Loucy (cell line): ENCODE measurements at regions not wholly inside any gene's neighbourhood (a gene's known extent, or its start where the extent isn't known, plus 50 kb on each side); places are given as distances from the start of the nearest gene placed in this dataset.

Experiments used
- H2AFZ ChIP-seq: fragments of 200-600 bp; sonication (generic); 2 replicates; pipeline ENCODE4 v1.6.0; 2016; ENCODE audit warnings: antibody characterized with exemption, mild to moderate bottlenecking, low read length, moderate library complexity
- H3F3A ChIP-seq: fragments of 200-600 bp; 2 replicates; pipeline ENCODE4 v1.6.0; 2016; ENCODE audit warnings: antibody characterized with exemption, low read depth, mild to moderate bottlenecking
- H3K27me3 ChIP-seq: fragments of 200-600 bp; sonication (generic); 2 replicates; pipeline ENCODE4 v1.6.1; 2014; ENCODE audit warnings: low read length, mild to moderate bottlenecking; ENCODE audit not compliant: insufficient read depth, poor library complexity, severe bottlenecking
- H3K36me3 ChIP-seq: fragments of 200-600 bp; sonication (generic); 2 replicates; pipeline ENCODE4 v1.6.1; 2016; ENCODE audit warnings: low read length; ENCODE audit not compliant: insufficient read depth
- H3K4me1 ChIP-seq: fragments of 200-600 bp; sonication (generic); 2 replicates; pipeline ENCODE4 v1.5.1; 2014; ENCODE audit warnings: low read length, mild to moderate bottlenecking; ENCODE audit not compliant: insufficient read depth, poor library complexity, severe bottlenecking
- H3K4me2 ChIP-seq: fragments of 200-600 bp; sonication (generic); 2 replicates; pipeline ENCODE4 v1.6.0; 2014; ENCODE audit warnings: antibody characterized with exemption, low read length, low read depth, mild to moderate bottlenecking; ENCODE audit not compliant: poor library complexity, severe bottlenecking
- H3K4me3 ChIP-seq: fragments of 200-600 bp; sonication (generic); 2 replicates; pipeline ENCODE4 v1.5.1; 2014; ENCODE audit warnings: low read length, mild to moderate bottlenecking, mixed read lengths; ENCODE audit not compliant: poor library complexity, severe bottlenecking
- H3K79me2 ChIP-seq: fragments of 200-600 bp; sonication (generic); 2 replicates; pipeline ENCODE4 v1.6.1; 2014; ENCODE audit warnings: low read length; ENCODE audit not compliant: insufficient read depth
- H3K9ac ChIP-seq: fragments of 200-600 bp; sonication (generic); 2 replicates; pipeline ENCODE4 v1.6.0; 2014; ENCODE audit warnings: mild to moderate bottlenecking, low read depth, low read length, moderate library complexity; ENCODE audit not compliant: poor library complexity, severe bottlenecking
- H3K9me2 ChIP-seq: fragments of 200-600 bp; sonication (generic); replicated peaks from 2 replicates; pipeline ENCODE4 v1.6.1; 2016; ENCODE audit warnings: low read depth, low read length, mixed read lengths
- H3K9me3 ChIP-seq: fragments of 200-600 bp; sonication (generic); 2 replicates; pipeline ENCODE4 v1.6.1; 2014; ENCODE audit warnings: mild to moderate bottlenecking, antibody characterized with exemption, low read length, low read depth; ENCODE audit not compliant: insufficient read depth
- H4K20me1 ChIP-seq: fragments of 200-600 bp; sonication (generic); 2 replicates; pipeline ENCODE4 v1.6.0; 2014; ENCODE audit warnings: antibody characterized with exemption, low read length, mild to moderate bottlenecking; ENCODE audit not compliant: insufficient read depth, poor library complexity, severe bottlenecking
- EZH2phosphoT487 ChIP-seq: fragments of 200-600 bp; IDR thresholded peaks from 2 replicates; pipeline ENCODE4 v1.6.1; 2018; ENCODE audit warnings: antibody characterized with exemption, mild to moderate bottlenecking, moderate library complexity, borderline replicate concordance
- TF ChIP-seq, protein P1 (sequence below): fragments of 200-600 bp; sonication (generic); conservative IDR thresholded peaks from 2 replicates; pipeline ENCODE4 v1.5.1; 2014; ENCODE audit warnings: mild to moderate bottlenecking, antibody characterized with exemption, low read length

DNA sequence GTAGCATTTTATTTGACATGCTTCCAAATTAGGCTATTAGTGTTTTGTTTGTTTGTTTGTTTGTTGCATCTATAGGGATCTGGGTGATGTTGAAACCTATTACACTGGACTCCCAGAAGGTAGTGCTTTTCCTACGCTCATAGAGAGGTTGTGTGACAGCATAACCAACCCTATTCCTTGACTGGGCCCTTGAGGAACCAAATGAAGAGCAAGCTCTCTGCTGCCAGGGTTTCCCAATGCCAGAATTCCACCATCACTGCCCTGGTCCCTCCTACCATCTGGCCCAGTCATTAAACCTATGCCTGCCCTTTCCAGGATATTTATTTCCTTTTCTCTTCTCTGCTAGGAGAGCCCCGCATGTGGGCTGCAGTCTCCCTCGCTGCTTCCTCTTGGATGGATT is 210.6 kb downstream of the IRS2 start:
- H3K4me3 ChIP-seq: no peak overlapping the region
- H3K4me2 ChIP-seq: no peak overlapping the region
- no peak for TF ChIP-seq EZH2phosphoT487
- TF ChIP-seq, protein P1, sequence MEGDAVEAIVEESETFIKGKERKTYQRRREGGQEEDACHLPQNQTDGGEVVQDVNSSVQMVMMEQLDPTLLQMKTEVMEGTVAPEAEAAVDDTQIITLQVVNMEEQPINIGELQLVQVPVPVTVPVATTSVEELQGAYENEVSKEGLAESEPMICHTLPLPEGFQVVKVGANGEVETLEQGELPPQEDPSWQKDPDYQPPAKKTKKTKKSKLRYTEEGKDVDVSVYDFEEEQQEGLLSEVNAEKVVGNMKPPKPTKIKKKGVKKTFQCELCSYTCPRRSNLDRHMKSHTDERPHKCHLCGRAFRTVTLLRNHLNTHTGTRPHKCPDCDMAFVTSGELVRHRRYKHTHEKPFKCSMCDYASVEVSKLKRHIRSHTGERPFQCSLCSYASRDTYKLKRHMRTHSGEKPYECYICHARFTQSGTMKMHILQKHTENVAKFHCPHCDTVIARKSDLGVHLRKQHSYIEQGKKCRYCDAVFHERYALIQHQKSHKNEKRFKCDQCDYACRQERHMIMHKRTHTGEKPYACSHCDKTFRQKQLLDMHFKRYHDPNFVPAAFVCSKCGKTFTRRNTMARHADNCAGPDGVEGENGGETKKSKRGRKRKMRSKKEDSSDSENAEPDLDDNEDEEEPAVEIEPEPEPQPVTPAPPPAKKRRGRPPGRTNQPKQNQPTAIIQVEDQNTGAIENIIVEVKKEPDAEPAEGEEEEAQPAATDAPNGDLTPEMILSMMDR: no peak
- no peak overlapping the region for H2AFZ ChIP-seq
- no peaks in the 10 kb centered on the region for H3K4me1 ChIP-seq
- no peaks in the 10 kb centered on the region for H3K9me3 ChIP-seq
- H3K9me2 ChIP-seq: no peaks in the 10 kb centered on the region
- no peaks in the 10 kb centered on the region for H4K20me1 ChIP-seq
- no peaks in the 10 kb centered on the region for H3K36me3 ChIP-seq
- H3K9ac ChIP-seq: no peak overlapping the region
- H3K27me3 ChIP-seq: no peaks in the 10 kb centered on the region
- H3K79me2 ChIP-seq: no peaks in the 10 kb centered on the region
- no peaks in the 10 kb centered on the region for H3F3A ChIP-seq

DNA sequence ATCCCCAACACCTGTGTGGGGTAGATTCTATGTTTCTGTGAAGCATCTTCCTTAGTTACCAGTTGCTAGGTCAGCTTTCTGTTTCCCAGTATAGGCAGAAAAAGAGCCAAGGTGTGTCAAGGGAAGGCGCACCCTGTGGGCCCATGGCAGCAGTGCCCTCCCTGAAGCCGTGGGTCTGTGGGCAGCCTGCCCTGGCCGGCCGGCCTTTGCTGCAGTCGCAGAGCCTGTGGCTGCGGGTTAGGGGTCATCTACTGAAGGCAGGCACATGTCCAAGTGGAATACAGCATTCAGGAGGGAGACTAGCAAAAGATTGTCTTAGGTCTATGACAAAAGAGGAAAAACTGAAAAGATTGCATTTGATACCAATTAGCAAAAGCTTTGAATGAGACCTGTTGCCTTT is 214.0 kb downstream of the IRS2 start:
- Histone ChIP-seq H3K4me3 (no peak overlapping the region), H3K27me3 (no peaks in the 10 kb centered on the region), H3K79me2 (no peaks in the 10 kb centered on the region), H3K4me2 (no peak overlapping the region), H3K36me3 (no peaks in the 10 kb centered on the region), H3K9me3 (no peaks in the 10 kb centered on the region), H2AFZ (no peak overlapping the region), H3F3A (no peaks in the 10 kb centered on the region), H3K4me1 (no peaks in the 10 kb centered on the region), H4K20me1 (no peaks in the 10 kb centered on the region), H3K9ac (no peak overlapping the region), H3K9me2 (no peaks in the 10 kb centered on the region)
- TF ChIP-seq, protein P1: no peak
- no peak for TF ChIP-seq EZH2phosphoT487

DNA sequence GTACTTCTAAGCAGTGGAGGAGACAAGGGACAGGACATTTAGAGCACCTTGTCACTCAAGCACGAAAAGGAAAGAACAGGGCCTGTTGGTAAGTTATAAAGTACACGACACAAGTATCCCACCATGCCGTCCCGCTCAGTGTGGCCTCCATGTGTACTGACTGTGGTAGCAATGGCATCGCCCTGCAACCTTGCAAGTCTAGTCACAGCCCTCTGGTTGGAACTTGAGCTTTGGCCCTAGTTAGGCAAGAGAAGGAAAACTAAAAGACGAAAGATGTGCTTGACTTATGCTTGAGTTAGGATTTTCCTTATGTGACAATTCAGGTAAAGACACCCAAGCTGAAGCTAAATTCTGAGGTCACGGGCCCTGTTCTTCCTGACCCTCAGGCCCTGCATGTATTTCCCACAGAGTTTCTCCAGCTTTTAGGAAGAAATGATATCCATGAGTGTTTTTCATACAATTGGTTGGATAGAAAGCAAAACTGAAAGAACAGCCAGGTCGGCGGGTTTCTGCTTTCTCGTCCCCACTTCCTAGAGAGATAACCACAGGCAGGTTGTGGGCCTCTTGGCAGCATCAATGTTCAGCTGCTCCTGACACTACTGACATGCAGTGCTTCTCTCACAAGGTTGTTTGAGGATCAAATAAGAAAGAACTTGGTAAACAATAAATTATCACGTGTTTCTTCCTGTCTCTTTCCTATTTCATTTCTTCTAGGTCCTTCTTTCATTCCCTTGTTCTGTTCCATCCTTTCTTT is 216.2 kb downstream of the IRS2 start:
- H2AFZ ChIP-seq: no peak overlapping the region
- no peaks in the 10 kb centered on the region for H3K9me3 ChIP-seq
- peak overlapping the region; percentile 18 for H3K4me2 ChIP-seq
- no peaks in the 10 kb centered on the region for H3K36me3 ChIP-seq
- H3F3A ChIP-seq: no peaks in the 10 kb centered on the region
- no peaks in the 10 kb centered on the region for H3K9me2 ChIP-seq
- H3K27me3 ChIP-seq: no peaks in the 10 kb centered on the region
- TF ChIP-seq EZH2phosphoT487: no peak
- TF ChIP-seq, protein P1: no peak
- H3K4me1 ChIP-seq: no peaks in the 10 kb centered on the region
- H3K4me3 ChIP-seq: no peak overlapping the region
- H3K9ac ChIP-seq: no peak overlapping the region
- H3K79me2 ChIP-seq: no peaks in the 10 kb centered on the region
- no peaks in the 10 kb centered on the region for H4K20me1 ChIP-seq
